IPS DF 19.7 (cell line): ENCODE measurements at regions not wholly inside any gene's neighbourhood (a gene's known extent, or its start where the extent isn't known, plus 50 kb on each side); places are given as distances from the start of the nearest gene placed in this dataset.

ENCODE experiments used
- DNase-seq: peaks from one replicate; pipeline ENCODE4 v3.0.0-alpha.2; 2013; ENCODE audit warnings: low read depth, low spot score

DNA sequence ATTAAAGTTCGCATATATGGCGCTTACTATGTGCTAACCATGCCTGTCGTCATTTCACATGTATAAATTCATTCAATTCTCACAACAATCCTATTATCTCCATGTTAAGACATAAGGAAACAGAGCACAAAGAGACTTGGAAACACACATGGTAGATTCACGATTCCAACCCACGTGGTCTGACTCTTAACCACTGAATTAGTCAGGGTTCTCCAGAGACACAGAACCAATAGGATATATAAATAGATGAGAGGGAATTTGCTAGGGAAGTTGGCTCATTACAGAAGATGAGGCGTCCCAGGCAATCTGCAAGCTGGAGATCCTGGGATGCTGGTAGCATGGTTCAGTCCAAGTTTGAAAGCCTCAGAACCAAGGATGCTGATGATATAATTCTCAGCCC, 765.3 kb downstream of the TBL1XR1 start:
- no peak for DNase-seq

- DNase-seq, result no peak
These were observed 766.3 kb downstream of the TBL1XR1 start for GRCh38 chr3:176431038-176431418.

GRCh38 chr3:176430244-176431037, 766.8 kb downstream of the TBL1XR1 start:
- no peak for DNase-seq

DNA sequence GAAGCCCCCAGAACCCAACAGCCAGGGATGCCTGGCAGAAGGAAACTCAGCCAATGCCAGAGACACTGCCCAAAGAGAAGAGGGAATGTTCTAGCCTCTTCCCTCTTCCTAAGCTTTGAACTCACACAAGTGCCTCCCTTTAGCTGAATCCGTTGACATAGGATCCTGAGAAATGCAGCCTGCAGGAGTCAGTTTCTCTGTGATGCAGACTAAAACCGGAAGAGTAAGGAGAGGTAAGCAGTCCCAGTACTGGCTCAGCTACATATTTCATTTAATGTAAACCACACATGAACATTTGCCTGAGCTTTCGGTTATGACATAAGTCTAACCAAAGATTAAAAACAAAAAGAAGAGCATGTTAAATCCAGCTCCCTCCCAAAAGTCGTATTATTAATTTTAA, 768.7 kb downstream of the TBL1XR1 start:
- DNase-seq, result no peak

- no peak for DNase-seq
These were observed 770.9 kb downstream of the TBL1XR1 start for GRCh38 chr3:176426371-176426770.

GRCh38 chr3:176416870-176417269, 780.4 kb downstream of the TBL1XR1 start:
- no peak for DNase-seq

- no peak for DNase-seq
These were observed 781.5 kb downstream of the TBL1XR1 start for GRCh38 chr3:176415661-176416295.

- no peak for DNase-seq
These were observed 784.5 kb downstream of the TBL1XR1 start for GRCh38 chr3:176412771-176413170.

GRCh38 chr3:176403531-176403930, 793.8 kb downstream of the TBL1XR1 start:
- DNase-seq, result no peak

DNA sequence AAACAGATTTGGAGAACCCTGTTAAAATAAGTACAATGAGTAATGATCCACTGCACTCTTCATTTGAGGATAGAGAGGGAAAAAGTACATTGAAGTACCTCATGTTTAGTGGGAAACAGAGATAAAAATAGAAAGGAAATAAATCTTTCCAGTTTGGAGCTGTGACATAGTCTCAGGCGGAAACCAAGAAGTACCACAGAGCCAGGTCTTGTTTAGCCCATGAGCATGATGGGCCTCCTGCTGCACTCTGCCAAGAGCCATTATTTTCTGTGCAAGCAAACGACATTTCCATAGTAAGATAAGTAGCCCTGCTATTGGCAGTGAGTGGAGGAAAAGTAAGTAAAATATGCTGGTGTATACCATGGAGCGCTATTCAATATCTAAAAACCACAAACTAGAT, 796.1 kb downstream of the TBL1XR1 start:
- no peak for DNase-seq

GRCh38 chr3:176399193-176399592, 798.1 kb downstream of the TBL1XR1 start:
- DNase-seq, result no peak

DNA sequence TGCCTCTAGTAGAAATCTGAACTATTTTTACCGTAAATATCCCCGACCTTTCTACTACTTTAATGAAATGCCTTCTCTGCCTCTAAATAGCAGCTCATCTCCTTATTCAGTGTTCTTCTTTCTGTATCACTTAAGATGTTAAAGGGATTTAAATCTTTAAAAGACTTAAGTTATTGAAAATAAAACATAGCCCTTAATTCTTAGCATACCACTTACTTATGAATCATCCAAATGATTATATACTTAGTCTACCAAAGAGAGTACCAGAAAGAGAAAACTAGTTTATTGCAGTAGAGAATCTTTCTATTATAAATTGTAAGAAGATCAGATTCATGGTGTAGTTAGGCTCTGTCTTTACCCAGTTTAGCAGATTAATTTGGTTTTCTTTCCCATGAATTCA, 802.0 kb downstream of the TBL1XR1 start:
- no peak for DNase-seq

GRCh38 chr3:176378789-176379188, 818.5 kb downstream of the TBL1XR1 start:
- DNase-seq, result no peak

DNA sequence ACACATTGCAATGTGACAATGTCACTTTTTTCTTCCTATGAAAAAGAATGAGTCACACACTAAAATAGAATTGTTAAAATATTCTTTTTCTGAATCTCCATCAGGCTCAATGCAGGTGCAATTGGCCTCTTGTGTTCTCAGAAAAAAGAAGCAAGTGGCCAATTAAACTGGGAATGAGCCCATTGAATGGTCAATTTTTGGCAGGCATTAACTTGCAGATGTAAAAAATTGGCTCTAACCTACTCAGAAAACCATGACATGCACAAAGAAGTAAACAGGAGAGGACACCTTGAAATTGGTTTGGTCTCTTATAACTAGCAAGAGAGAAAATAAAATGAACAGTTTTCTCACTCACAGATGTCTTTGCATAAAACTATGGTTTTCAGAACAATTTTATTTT, 820.8 kb downstream of the TBL1XR1 start:
- DNase-seq, result no peak

- no peak for DNase-seq
These were observed 821.8 kb downstream of the TBL1XR1 start for GRCh38 chr3:176375519-176375918.

GRCh38 chr3:176362191-176362731, 835.0 kb downstream of the TBL1XR1 start:
- DNase-seq, result no peak

GRCh38 chr3:176359211-176359610, 838.1 kb downstream of the TBL1XR1 start:
- no peak for DNase-seq

GRCh38 chr3:176357891-176358290, 839.4 kb downstream of the TBL1XR1 start:
- DNase-seq, result no peak

GRCh38 chr3:176354843-176355242, 842.4 kb downstream of the TBL1XR1 start:
- DNase-seq, result no peak

DNA sequence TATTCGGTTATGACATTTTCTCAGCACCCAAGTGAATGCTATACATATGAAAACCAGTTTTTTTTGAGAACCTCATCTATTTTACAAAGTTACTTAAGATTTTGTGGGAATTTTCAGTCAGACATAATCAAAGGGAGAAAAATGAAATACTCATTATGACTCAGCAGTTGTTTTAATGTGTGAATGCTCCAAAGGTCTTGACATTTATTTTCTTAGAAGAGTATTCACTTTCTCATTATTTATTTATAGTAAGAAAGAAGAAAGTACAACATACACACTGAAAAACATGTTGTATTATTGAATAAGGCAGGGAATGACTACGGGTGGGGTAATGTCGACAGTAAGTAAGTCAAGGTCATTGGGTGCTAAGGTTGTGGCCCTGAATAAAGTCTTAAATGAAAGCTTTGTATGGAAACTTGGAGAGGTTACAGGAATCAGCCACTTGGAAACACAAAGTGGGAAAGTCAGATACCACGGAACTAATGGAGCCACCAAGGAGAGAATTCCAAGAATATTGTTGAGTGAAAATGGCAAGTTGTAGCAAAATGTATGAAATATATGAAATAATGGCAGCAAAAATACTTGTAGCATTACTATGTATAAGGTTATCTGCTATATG, 844.5 kb downstream of the TBL1XR1 start:
- no peak for DNase-seq

DNA sequence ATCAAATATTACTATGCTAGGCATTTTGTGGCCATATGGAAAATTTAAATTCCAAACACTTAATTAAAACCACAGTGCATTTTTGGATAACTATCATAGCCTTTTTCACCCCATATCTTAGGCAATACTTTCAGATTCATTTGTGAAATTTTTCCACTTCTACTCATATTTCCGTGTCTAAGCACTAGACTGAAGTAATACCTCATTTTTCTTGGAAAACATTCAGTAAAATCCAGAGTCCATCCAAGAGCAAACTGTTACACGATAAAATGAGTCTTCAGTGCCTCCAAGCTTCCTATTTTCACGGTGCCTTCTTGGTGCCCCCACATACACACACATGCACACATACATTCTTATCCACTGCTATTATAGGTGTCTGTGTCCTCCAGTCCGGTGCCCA, 845.9 kb downstream of the TBL1XR1 start:
- DNase-seq, result no peak

DNA sequence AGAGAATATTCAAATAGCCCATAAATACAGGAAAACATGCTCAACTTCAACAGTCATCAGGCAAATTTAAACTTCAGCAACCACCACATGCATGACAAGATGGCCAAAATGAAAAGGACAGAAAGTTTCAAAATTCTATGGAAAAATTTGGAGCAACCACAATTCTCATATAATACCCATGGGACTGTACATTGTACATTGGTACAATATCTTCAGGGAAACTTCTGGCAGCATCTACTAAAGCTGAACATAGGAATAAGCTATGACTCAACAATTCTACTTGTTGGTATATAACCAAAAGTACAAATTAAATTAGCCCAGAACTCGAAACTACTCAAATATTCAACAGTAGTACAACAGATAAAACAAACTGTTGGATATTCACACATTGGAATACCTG, 847.6 kb downstream of the TBL1XR1 start:
- no peak for DNase-seq
